A549 (cell line): ENCODE measurements at regions not wholly inside any gene's neighbourhood (a gene's known extent, or its start where the extent isn't known, plus 50 kb on each side); places are given as distances from the start of the nearest gene placed in this dataset.

ENCODE experiments used
- ATAC-seq, 2 experiments: fragments of 200-7000 bp in 1 of 2; fragments of >200 bp in 1 of 2; cut with Nextera tagmentation in 1 of 2; cut with Tn5 transposase in 1 of 2; 3 replicates each; pipeline versions ENCODE4 v1.8.0 to v1.9.1; 2018 to 2020; ENCODE audit warnings: mild to moderate bottlenecking in 1 of 2, moderate library complexity in 1 of 2
- CTCF ChIA-PET: fragments of 300-600 bp; sonication (Branson Sonifier 250); formaldehyde crosslinking; extraction: SDS; loops from one replicate; lab custom pipeline; 2021; ENCODE audit warnings: antibody characterized with exemption, inconsistent platforms; lab: Yijun Ruan, JAX
- POLR2A ChIA-PET: fragments of 350-600 bp; formaldehyde crosslinking; extraction: SDS; loops from one replicate; lab custom pipeline; 2021; ENCODE audit warnings: antibody characterized with exemption, inconsistent platforms; lab: Yijun Ruan, JAX
- DNase-seq, 2 experiments: peaks; one replicate each; pipeline versions ENCODE4 v3.0.0 to v3.0.0-alpha.2; 2011 to 2016; ENCODE audit warnings: low read depth in 1 of 2, low spot score in 1 of 2
- FAIRE-seq: peaks from 2 replicates; lab custom pipeline; 2011; peaks lifted over from hg19 to GRCh38; lab: Jason Lieb, UNC
- H3K27ac ChIP-seq, 2 experiments: fragments of >200 bp; sonication (Bioruptor Twin); formaldehyde crosslinking; 3 replicates each; pipeline ENCODE4 v1.5.1; 2016 to 2017
- H3K4me1 ChIP-seq: fragments of >200 bp; sonication (Bioruptor Twin); formaldehyde crosslinking; 3 replicates; pipeline ENCODE4 v1.6.1; 2016
- H3K4me2 ChIP-seq: fragments of >200 bp; sonication (Bioruptor Twin); formaldehyde crosslinking; 3 replicates; pipeline ENCODE4 v1.6.1; 2016
- H3K4me3 ChIP-seq: fragments of >200 bp; sonication (Bioruptor Twin); formaldehyde crosslinking; 3 replicates; pipeline ENCODE4 v1.5.1; 2016
- H3K9me3 ChIP-seq: fragments of >200 bp; sonication (Bioruptor Twin); formaldehyde crosslinking; 3 replicates; pipeline ENCODE4 v1.6.1; 2016
- BCL3 ChIP-seq: fragments of >200 bp; sonication (Bioruptor Twin); formaldehyde crosslinking; IDR thresholded peaks from 3 replicates; pipeline ENCODE4 v1.6.1; 2016
- CBX2 ChIP-seq: fragments of 200-600 bp; sonication (generic); IDR thresholded peaks from 2 replicates; pipeline ENCODE4 v1.6.1; 2016; ENCODE audit warnings: low read depth, mild to moderate bottlenecking, borderline replicate concordance
- EHMT2 ChIP-seq: fragments of 200-600 bp; sonication (generic); IDR thresholded peaks from 2 replicates; pipeline ENCODE4 v1.6.1; 2016; ENCODE audit warnings: antibody characterized with exemption, low read depth, mild to moderate bottlenecking, moderate library complexity
- ESRRA ChIP-seq: fragments of 150-350 bp; IDR thresholded peaks from 2 replicates; pipeline ENCODE4 v1.6.1; 2014; ENCODE audit warnings: mild to moderate bottlenecking, low read length, borderline replicate concordance
- GATA3 ChIP-seq: IDR thresholded peaks from 2 replicates; pipeline ENCODE4 v1.6.1; 2012; ENCODE audit warnings: borderline replicate concordance
- HDAC2 ChIP-seq: fragments of 200-600 bp; sonication (generic); IDR thresholded peaks from 2 replicates; pipeline ENCODE4 v1.6.1; 2016
- HMGXB4 ChIP-seq: fragments of 250-450 bp; sonication (Bioruptor Pico); IDR thresholded peaks from 2 replicates; pipeline ENCODE4 v1.5.0; 2021; ENCODE audit warnings: mild to moderate bottlenecking, moderate library complexity, borderline replicate concordance
- HOXB13 ChIP-seq: fragments of 250-450 bp; sonication (Bioruptor Pico); IDR thresholded peaks from 2 replicates; pipeline ENCODE4 v1.5.0; 2020; ENCODE audit warnings: low read depth, mild to moderate bottlenecking, moderate library complexity
- HOXB5 ChIP-seq: fragments of 250-450 bp; sonication (Bioruptor Pico); IDR thresholded peaks from 2 replicates; pipeline ENCODE4 v1.5.0; 2020; ENCODE audit warnings: mild to moderate bottlenecking, moderate library complexity
- JUNB ChIP-seq: fragments of >200 bp; sonication (Bioruptor Twin); formaldehyde crosslinking; IDR thresholded peaks from 2 replicates; pipeline ENCODE4 v1.6.1; 2016
- KDM1A ChIP-seq: fragments of 200-600 bp; sonication (generic); IDR thresholded peaks from 2 replicates; pipeline ENCODE4 v1.6.1; 2016; ENCODE audit warnings: low read depth, mild to moderate bottlenecking
- NFE2L2 ChIP-seq: fragments of 150-350 bp; conservative IDR thresholded peaks from 2 replicates; pipeline ENCODE4 v1.6.1; 2014; ENCODE audit warnings: low read length
- NPAS2 ChIP-seq: fragments of 250-450 bp; sonication (Bioruptor Pico); IDR thresholded peaks from 2 replicates; pipeline ENCODE4 v1.8.0; 2022; ENCODE audit warnings: mild to moderate bottlenecking, moderate library complexity, borderline replicate concordance
- NR3C1 ChIP-seq: fragments of >200 bp; sonication (Bioruptor Twin); formaldehyde crosslinking; IDR thresholded peaks from 3 replicates; pipeline ENCODE4 v1.6.1; 2017
- POLR2AphosphoS2 ChIP-seq: conservative IDR thresholded peaks from 2 replicates; pipeline ENCODE4 v1.6.1; 2012; ENCODE audit warnings: low read length, improper control_type of control experiment, inconsistent platforms
- SREBF2 ChIP-seq: fragments of 450-650 bp; IDR thresholded peaks from 2 replicates; pipeline ENCODE4 v1.6.1; 2014; ENCODE audit warnings: mild to moderate bottlenecking, moderate library complexity
- ZSCAN20 ChIP-seq: fragments of 250-450 bp; sonication (Bioruptor Pico); IDR thresholded peaks from 2 replicates; pipeline ENCODE4 v1.8.0; 2022; ENCODE audit warnings: mild to moderate bottlenecking, moderate library complexity
- WGBS: methylation state at CpG from one replicate; pipeline ENCODE4 v1.1.6; 2017; ENCODE audit errors: missing lambda C conversion rate; 5-methylcytosine and 5-hydroxymethylcytosine counted together
- TF ChIP-seq, protein P1 (sequence below): IDR thresholded peaks from 2 replicates; pipeline ENCODE4 v1.6.1; 2012
- TF ChIP-seq, protein P2 (sequence below): IDR thresholded peaks from 2 replicates; pipeline ENCODE4 v1.6.1; 2012
- TF ChIP-seq, protein P3 (sequence below): fragments of 200-600 bp; sonication (generic); IDR thresholded peaks from 2 replicates; pipeline ENCODE4 v1.6.1; 2016; ENCODE audit warnings: antibody characterized with exemption, mild to moderate bottlenecking, moderate library complexity

- Histone ChIP-seq H3K9me3 (no peaks in the 10 kb centered on the region), H3K4me2 (no peak overlapping the region), H3K27ac (no peak overlapping the region), H3K4me3 (no peak overlapping the region), H3K4me1 (no peaks in the 10 kb centered on the region)
- no peak for TF ChIP-seq NR3C1
- no peak for TF ChIP-seq HOXB5 (CRISPR knock-in tag)
- TF ChIP-seq BCL3 = no peak
- TF ChIP-seq NPAS2 (CRISPR knock-in tag) = no peak
- no peak for TF ChIP-seq GATA3
- TF ChIP-seq JUNB = no peak
- ATAC-seq (no peak), DNase-seq (no peak), FAIRE-seq (no peak)
- CTCF ChIA-PET = no interaction called here
- POLR2A ChIA-PET = no interaction called here
- WGBS = 3% methylated on average over 3 of the region's 3 CpGs
Observed at GRCh38 chrX:78429172-78429571, 101.8 kb upstream of the CYSLTR1 start.

GRCh38 chrX:78388663-78389062, 61.3 kb upstream of the CYSLTR1 start:
- Histone ChIP-seq H3K4me1 (no peaks in the 10 kb centered on the region), H3K4me2 (no peak overlapping the region), H3K27ac (no peak overlapping the region), H3K4me3 (no peak overlapping the region), H3K9me3 (no peaks in the 10 kb centered on the region)
- ATAC-seq = no peak
- no peak for DNase-seq
- no peak for FAIRE-seq
- ChIA-PET CTCF (no interaction called here), POLR2A (no interaction called here)
- WGBS = 9% methylated on average over 2 of the region's 2 CpGs
- TF ChIP-seq, protein P1, sequence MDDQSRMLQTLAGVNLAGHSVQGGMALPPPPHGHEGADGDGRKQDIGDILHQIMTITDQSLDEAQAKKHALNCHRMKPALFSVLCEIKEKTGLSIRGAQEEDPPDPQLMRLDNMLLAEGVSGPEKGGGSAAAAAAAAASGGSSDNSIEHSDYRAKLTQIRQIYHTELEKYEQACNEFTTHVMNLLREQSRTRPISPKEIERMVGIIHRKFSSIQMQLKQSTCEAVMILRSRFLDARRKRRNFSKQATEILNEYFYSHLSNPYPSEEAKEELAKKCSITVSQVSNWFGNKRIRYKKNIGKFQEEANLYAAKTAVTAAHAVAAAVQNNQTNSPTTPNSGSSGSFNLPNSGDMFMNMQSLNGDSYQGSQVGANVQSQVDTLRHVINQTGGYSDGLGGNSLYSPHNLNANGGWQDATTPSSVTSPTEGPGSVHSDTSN = no peak
- TF ChIP-seq KDM1A (no peak), EHMT2 (no peak), HMGXB4 (CRISPR knock-in tag) (no peak), BCL3 (no peak), HOXB13 (CRISPR knock-in tag) (no peak), CBX2 (no peak), POLR2AphosphoS2 (no peak), NR3C1 (no peak), ZSCAN20 (CRISPR knock-in tag) (no peak), NFE2L2 (no peak), SREBF2 (no peak), JUNB (no peak), HDAC2 (no peak), ESRRA (no peak)
- TF ChIP-seq, protein P2, sequence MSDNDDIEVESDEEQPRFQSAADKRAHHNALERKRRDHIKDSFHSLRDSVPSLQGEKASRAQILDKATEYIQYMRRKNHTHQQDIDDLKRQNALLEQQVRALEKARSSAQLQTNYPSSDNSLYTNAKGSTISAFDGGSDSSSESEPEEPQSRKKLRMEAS = no peak
- TF ChIP-seq, protein P3, sequence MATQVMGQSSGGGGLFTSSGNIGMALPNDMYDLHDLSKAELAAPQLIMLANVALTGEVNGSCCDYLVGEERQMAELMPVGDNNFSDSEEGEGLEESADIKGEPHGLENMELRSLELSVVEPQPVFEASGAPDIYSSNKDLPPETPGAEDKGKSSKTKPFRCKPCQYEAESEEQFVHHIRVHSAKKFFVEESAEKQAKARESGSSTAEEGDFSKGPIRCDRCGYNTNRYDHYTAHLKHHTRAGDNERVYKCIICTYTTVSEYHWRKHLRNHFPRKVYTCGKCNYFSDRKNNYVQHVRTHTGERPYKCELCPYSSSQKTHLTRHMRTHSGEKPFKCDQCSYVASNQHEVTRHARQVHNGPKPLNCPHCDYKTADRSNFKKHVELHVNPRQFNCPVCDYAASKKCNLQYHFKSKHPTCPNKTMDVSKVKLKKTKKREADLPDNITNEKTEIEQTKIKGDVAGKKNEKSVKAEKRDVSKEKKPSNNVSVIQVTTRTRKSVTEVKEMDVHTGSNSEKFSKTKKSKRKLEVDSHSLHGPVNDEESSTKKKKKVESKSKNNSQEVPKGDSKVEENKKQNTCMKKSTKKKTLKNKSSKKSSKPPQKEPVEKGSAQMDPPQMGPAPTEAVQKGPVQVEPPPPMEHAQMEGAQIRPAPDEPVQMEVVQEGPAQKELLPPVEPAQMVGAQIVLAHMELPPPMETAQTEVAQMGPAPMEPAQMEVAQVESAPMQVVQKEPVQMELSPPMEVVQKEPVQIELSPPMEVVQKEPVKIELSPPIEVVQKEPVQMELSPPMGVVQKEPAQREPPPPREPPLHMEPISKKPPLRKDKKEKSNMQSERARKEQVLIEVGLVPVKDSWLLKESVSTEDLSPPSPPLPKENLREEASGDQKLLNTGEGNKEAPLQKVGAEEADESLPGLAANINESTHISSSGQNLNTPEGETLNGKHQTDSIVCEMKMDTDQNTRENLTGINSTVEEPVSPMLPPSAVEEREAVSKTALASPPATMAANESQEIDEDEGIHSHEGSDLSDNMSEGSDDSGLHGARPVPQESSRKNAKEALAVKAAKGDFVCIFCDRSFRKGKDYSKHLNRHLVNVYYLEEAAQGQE = no peak
